Activated CD8-positive, alpha-beta T cell treated with anti-CD3 and anti-CD28 coated beads, Interleukin-2, amount 10 ng/mL, durations not matched to agents 7 days and 5 days (primary cell): ENCODE measurements at regions not wholly inside any gene's neighbourhood (a gene's known extent, or its start where the extent isn't known, plus 50 kb on each side); places are given as distances from the start of the nearest gene placed in this dataset.

Experiments used
- ATAC-seq: fragments of 150-1000 bp; cut with Tn5 transposase; one replicate; pipeline ENCODE4 v1.10.0; 2021; ENCODE audit warnings: moderate library complexity
- CTCF ChIA-PET: fragments of 350-600 bp; sonication (Branson Sonifier 250); formaldehyde crosslinking; loops from one replicate; lab custom pipeline; 2021; ENCODE audit warnings: antibody characterized with exemption; lab: Charles Lee
- POLR2A ChIA-PET: fragments of 350-600 bp; sonication (Branson Sonifier 250); formaldehyde crosslinking; loops from one replicate; lab custom pipeline; 2021; ENCODE audit warnings: antibody characterized with exemption; lab: Charles Lee
- DNase-seq: peaks from one replicate; pipeline ENCODE4 v3.0.0-alpha.2; 2020
- H3K27ac Mint-ChIP-seq: one replicate; pipeline ENCODE4 v1.8.0; 2021; ENCODE audit warnings: mild to moderate bottlenecking, mixed read lengths
- H3K27me3 Mint-ChIP-seq: one replicate; pipeline ENCODE4 v1.8.0; 2021; ENCODE audit warnings: low read depth, mixed read lengths
- H3K36me3 Mint-ChIP-seq: one replicate; pipeline ENCODE4 v1.8.0; 2021; ENCODE audit warnings: low read depth, mixed read lengths
- H3K4me1 Mint-ChIP-seq: one replicate; pipeline ENCODE4 v1.8.0; 2021; ENCODE audit warnings: low read depth, mixed read lengths
- H3K4me3 Mint-ChIP-seq: one replicate; pipeline ENCODE4 v1.8.0; 2021; ENCODE audit warnings: mild to moderate bottlenecking, mixed read lengths
- H3K9me3 Mint-ChIP-seq: one replicate; pipeline ENCODE4 v1.8.0; 2022; ENCODE audit warnings: mixed read lengths; ENCODE audit not compliant: insufficient read depth

GRCh38 chr18:34411952-34412351, 187.2 kb upstream of the NOL4 start:
- no peaks in the 10 kb centered on the region for H3K36me3 Mint-ChIP-seq
- no peak for DNase-seq
- no peak overlapping the region for H3K4me3 Mint-ChIP-seq
- no peak overlapping the region for H3K27ac Mint-ChIP-seq
- ChIA-PET CTCF (no interaction called here), POLR2A (no interaction called here)
- H3K9me3 Mint-ChIP-seq, result no peaks in the 10 kb centered on the region
- no peaks in the 10 kb centered on the region for H3K4me1 Mint-ChIP-seq
- no peaks in the 10 kb centered on the region for H3K27me3 Mint-ChIP-seq
- no peak for ATAC-seq

GRCh38 chr18:34431042-34431441, 206.3 kb upstream of the NOL4 start:
- DNase-seq, result no peak
- no peak for ATAC-seq
- Mint-ChIP-seq H3K27me3 (no peaks in the 10 kb centered on the region), H3K4me3 (no peak overlapping the region), H3K36me3 (no peaks in the 10 kb centered on the region), H3K9me3 (peaks cover 5% of the 10 kb centered on the region), H3K27ac (no peak overlapping the region), H3K4me1 (no peaks in the 10 kb centered on the region)
- ChIA-PET CTCF (no interaction called here), POLR2A (no interaction called here)

DNA sequence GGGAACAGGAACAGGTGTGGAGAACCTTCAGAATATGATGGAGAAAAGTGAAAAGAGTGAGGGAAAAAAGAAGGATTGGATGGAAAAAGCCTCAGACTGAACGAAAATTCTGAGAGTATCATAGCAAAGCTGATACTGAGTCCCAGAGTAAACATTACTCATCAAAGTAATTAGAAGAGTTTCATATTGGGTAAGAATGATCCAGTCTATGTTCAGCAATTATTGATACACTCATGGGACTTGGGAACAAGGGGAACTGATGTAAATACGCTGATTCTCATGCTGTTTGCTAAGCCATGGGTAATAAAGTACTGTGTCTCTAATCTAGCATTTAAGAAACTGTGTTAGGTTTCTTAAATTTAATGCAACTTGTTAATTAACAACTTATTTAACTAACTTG, 219.9 kb upstream of the NOL4 start:
- Mint-ChIP-seq H3K9me3 (peaks cover 9% of the 10 kb centered on the region), H3K4me1 (no peaks in the 10 kb centered on the region), H3K27ac (no peak overlapping the region), H3K36me3 (no peaks in the 10 kb centered on the region), H3K4me3 (no peak overlapping the region), H3K27me3 (no peaks in the 10 kb centered on the region)
- DNase-seq (no peak), ATAC-seq (no peak)
- ChIA-PET POLR2A (no interaction called here), CTCF (no interaction called here)

GRCh38 chr18:34448662-34449061, 223.9 kb upstream of the NOL4 start:
- no peaks in the 10 kb centered on the region for H3K27me3 Mint-ChIP-seq
- POLR2A ChIA-PET, result no interaction called here
- H3K36me3 Mint-ChIP-seq, result no peaks in the 10 kb centered on the region
- no peak overlapping the region for H3K27ac Mint-ChIP-seq
- ATAC-seq (no peak), DNase-seq (no peak)
- H3K4me1 Mint-ChIP-seq, result no peaks in the 10 kb centered on the region
- CTCF ChIA-PET, result no interaction called here
- H3K9me3 Mint-ChIP-seq, result peaks cover 4% of the 10 kb centered on the region
- no peak overlapping the region for H3K4me3 Mint-ChIP-seq

GRCh38 chr18:34457761-34458160, 233.0 kb upstream of the NOL4 start:
- POLR2A ChIA-PET, result no interaction called here
- CTCF ChIA-PET, result no interaction called here
- Mint-ChIP-seq H3K36me3 (no peaks in the 10 kb centered on the region), H3K4me1 (no peaks in the 10 kb centered on the region), H3K27me3 (no peaks in the 10 kb centered on the region), H3K27ac (no peak overlapping the region), H3K4me3 (no peak overlapping the region), H3K9me3 (no peaks in the 10 kb centered on the region)
- no peak for DNase-seq
- no peak for ATAC-seq

DNA sequence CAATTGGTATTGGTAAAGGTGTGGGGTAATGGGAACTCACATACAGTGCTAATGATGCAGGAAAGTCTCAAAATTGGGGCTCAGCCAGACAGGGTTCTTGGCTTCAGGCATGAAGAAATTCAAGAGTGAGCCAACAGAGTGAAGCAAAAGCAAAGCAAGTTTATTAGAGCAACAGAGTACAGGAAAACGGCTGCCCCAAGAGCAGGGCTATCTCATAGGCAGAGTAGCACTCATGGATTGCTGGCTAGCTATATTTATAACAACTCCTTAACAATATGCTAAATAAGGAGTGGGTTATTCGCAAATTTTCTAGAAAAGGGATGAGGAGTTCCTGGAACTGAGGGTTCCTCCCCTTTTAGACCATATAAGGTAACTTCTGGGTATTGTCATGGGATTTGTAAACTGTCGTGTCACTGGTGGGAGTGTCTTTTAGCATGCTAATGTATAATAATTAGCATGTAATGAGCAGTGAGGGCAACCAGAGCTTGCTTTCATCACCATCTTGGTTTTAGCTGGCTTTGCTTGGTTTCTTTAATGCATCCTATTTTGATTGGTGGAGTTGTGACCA, 233.8 kb upstream of the NOL4 start:
- no peak overlapping the region for H3K27ac Mint-ChIP-seq
- H3K27me3 Mint-ChIP-seq, result no peaks in the 10 kb centered on the region
- no peaks in the 10 kb centered on the region for H3K36me3 Mint-ChIP-seq
- ChIA-PET POLR2A (no interaction called here), CTCF (no interaction called here)
- no peaks in the 10 kb centered on the region for H3K9me3 Mint-ChIP-seq
- H3K4me3 Mint-ChIP-seq, result no peak overlapping the region
- no peak for DNase-seq
- ATAC-seq, result no peak
- no peaks in the 10 kb centered on the region for H3K4me1 Mint-ChIP-seq

DNA sequence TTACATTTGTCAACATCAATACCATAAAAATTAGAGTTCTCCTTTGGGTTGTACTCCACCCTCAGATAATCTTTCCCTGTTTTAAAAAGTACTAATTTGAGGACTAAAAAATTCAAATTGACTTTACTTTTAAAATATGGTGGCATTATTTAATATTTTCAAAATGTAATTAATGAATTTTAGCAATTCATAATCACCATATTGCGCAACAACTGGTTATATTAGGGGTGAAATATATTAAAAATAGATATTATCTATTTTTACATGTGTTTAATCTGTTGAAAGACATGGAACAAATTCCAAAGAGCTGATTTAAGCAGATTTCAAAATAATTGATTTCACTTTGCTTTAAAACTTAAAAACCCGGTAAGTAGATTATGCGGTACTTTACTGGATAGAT, 236.6 kb upstream of the NOL4 start:
- ChIA-PET CTCF (no interaction called here), POLR2A (no interaction called here)
- no peak overlapping the region for H3K4me3 Mint-ChIP-seq
- no peaks in the 10 kb centered on the region for H3K36me3 Mint-ChIP-seq
- H3K27me3 Mint-ChIP-seq, result no peaks in the 10 kb centered on the region
- no peak for ATAC-seq
- H3K4me1 Mint-ChIP-seq, result no peaks in the 10 kb centered on the region
- DNase-seq, result no peak
- no peak overlapping the region for H3K27ac Mint-ChIP-seq
- H3K9me3 Mint-ChIP-seq, result peaks cover 9% of the 10 kb centered on the region

DNA sequence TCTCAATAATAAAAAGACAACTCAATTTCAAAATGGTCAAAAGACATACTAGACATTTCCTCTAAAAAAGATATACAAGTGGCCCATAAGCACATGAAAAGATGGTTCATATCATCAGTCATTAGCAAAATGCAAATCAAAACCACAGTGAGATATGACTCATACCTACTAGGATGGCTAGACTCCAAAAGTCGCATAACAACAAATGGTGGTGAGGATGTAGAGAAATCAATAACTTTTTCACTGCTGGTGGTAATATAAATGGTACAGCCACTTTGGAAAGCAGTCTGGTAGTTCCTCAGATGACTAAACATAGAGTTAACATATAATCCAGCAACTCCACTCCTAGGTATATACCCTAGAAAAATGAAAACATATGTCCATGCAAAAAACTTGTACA, 242.3 kb upstream of the NOL4 start:
- POLR2A ChIA-PET, result no interaction called here
- Mint-ChIP-seq H3K36me3 (no peaks in the 10 kb centered on the region), H3K9me3 (peaks cover 9% of the 10 kb centered on the region), H3K27ac (no peak overlapping the region), H3K4me1 (no peaks in the 10 kb centered on the region), H3K27me3 (no peaks in the 10 kb centered on the region), H3K4me3 (no peak overlapping the region)
- CTCF ChIA-PET, result no interaction called here
- DNase-seq (no peak), ATAC-seq (no peak)

DNA sequence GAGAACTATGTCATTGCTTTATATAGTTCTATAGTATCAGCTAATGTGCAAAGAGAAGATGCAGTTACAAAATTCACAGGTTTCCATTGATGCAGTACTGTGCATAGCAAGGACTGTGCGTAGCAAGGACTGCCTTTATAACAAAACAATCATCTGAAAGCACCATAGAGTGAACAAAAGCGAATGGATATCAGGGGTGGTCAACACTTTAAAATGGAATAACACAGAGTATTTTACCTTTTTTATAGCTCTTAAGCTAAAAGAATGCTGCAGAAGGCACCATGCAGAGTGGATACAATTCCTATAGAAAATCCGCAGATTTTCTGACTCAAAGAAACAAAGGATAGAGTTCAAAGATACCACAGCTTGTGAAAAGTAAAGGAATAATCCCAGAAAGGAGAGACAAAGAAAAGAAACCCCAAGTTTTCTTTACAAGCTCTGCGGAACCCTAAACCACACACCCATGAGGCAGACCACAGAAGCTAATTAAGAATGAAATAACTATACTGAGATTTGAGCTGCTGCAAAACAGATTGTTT, 229.9 kb upstream of the DTNA start:
- Mint-ChIP-seq H3K4me1 (no peaks in the 10 kb centered on the region), H3K27ac (no peak overlapping the region), H3K36me3 (no peaks in the 10 kb centered on the region), H3K9me3 (peaks cover 4% of the 10 kb centered on the region), H3K4me3 (no peak overlapping the region), H3K27me3 (no peaks in the 10 kb centered on the region)
- ChIA-PET CTCF (no interaction called here), POLR2A (no interaction called here)
- DNase-seq (no peak), ATAC-seq (no peak)

- Mint-ChIP-seq H3K27me3 (no peaks in the 10 kb centered on the region), H3K4me3 (no peak overlapping the region), H3K4me1 (no peaks in the 10 kb centered on the region), H3K27ac (no peak overlapping the region), H3K9me3 (peaks cover 4% of the 10 kb centered on the region), H3K36me3 (no peaks in the 10 kb centered on the region)
- ChIA-PET CTCF (no interaction called here), POLR2A (no interaction called here)
- no peak for ATAC-seq
- DNase-seq, result no peak
These were observed 227.9 kb upstream of the DTNA start for GRCh38 chr18:34482204-34482603.

- Mint-ChIP-seq H3K4me3 (no peak overlapping the region), H3K27ac (no peak overlapping the region), H3K4me1 (no peaks in the 10 kb centered on the region), H3K9me3 (peaks cover 4% of the 10 kb centered on the region), H3K27me3 (no peaks in the 10 kb centered on the region), H3K36me3 (no peaks in the 10 kb centered on the region)
- ATAC-seq (no peak), DNase-seq (no peak)
- POLR2A ChIA-PET, result no interaction called here
- CTCF ChIA-PET, result no interaction called here
These were observed 226.9 kb upstream of the DTNA start for GRCh38 chr18:34483198-34483597.

- Mint-ChIP-seq H3K4me1 (peaks cover 3% of the 10 kb centered on the region), H3K36me3 (no peaks in the 10 kb centered on the region), H3K9me3 (no peaks in the 10 kb centered on the region), H3K4me3 (no peak overlapping the region), H3K27ac (no peak overlapping the region), H3K27me3 (peaks cover 31% of the 10 kb centered on the region)
- no peak for DNase-seq
- CTCF ChIA-PET, result no interaction called here
- POLR2A ChIA-PET, result no interaction called here
- ATAC-seq, result no peak
These were observed 218.4 kb upstream of the DTNA start for GRCh38 chr18:34491719-34492118.

- Mint-ChIP-seq H3K27me3 (peaks cover 31% of the 10 kb centered on the region), H3K27ac (no peak overlapping the region), H3K9me3 (no peaks in the 10 kb centered on the region), H3K4me3 (no peak overlapping the region), H3K36me3 (no peaks in the 10 kb centered on the region), H3K4me1 (peaks cover 3% of the 10 kb centered on the region)
- CTCF ChIA-PET, result no interaction called here
- no peak for ATAC-seq
- DNase-seq, result no peak
- POLR2A ChIA-PET, result no interaction called here
These were observed 217.4 kb upstream of the DTNA start for GRCh38 chr18:34492652-34493051.
